GM12891 (cell line): ENCODE measurements at regions not wholly inside any gene's neighbourhood (a gene's known extent, or its start where the extent isn't known, plus 50 kb on each side); places are given as distances from the start of the nearest gene placed in this dataset.
A peak's percentile ranks its signal among the peaks of the same experiment; 100 is the strongest.

Source experiments
- POLR2A ChIP-seq: IDR thresholded peaks from 2 replicates; pipeline ENCODE4 v1.6.1; 2011; ENCODE audit warnings: low read depth, low read length, control low read depth
- POLR2AphosphoS5 ChIP-seq: IDR thresholded peaks from 2 replicates; pipeline ENCODE4 v1.6.1; 2011; ENCODE audit warnings: low read depth, low read length, control low read depth
- SPI1 ChIP-seq: IDR thresholded peaks from 2 replicates; pipeline ENCODE4 v1.6.1; 2011; ENCODE audit warnings: low read depth, low read length, control low read depth
- TAF1 ChIP-seq: IDR thresholded peaks from 2 replicates; pipeline ENCODE4 v1.6.1; 2011; ENCODE audit warnings: low read depth, low read length, control low read depth

DNA sequence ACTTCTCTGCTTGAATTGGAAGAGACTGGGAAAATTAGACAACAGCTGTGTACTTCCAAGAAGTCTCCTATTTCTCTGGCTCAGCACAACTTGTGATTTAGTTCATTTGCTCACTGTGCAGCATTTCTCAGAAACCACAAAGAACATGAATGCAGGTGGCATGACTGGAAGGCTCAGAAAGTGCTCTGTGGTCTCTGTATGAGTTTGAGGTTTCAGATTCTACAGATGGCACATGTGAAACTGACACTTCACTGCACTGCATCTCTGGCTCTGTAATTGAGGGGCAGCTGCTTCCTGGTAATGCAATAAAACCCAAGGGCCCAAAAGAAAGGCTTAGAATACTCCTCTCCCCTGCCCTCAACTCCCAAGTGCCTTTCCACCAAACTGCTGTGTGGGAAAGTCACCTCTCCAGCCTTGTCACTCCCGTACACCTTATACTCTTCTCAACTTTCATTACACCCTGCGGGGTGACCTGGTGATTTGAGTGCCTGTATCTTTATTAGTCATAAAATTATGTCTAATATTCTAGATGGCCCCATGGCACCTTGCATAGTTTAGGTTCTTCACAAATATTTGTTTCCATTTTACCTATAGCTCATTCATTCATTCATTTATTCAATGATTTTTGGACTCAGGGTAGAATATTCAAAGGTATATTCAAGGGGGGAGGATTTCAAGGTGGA lies 82.5 kb downstream of the ESM1 start:
- TF ChIP-seq POLR2A = no peak
- TF ChIP-seq POLR2AphosphoS5 = peak; percentile 63; the same call in 1 of the 2 replicates
- no peak for TF ChIP-seq SPI1
- no peak for TF ChIP-seq TAF1
